ENCODE measurements at regions not wholly inside any gene's neighbourhood (a gene's known extent, or its start where the extent isn't known, plus 50 kb on each side); places are given as distances from the start of the nearest gene placed in this dataset.

DNA sequence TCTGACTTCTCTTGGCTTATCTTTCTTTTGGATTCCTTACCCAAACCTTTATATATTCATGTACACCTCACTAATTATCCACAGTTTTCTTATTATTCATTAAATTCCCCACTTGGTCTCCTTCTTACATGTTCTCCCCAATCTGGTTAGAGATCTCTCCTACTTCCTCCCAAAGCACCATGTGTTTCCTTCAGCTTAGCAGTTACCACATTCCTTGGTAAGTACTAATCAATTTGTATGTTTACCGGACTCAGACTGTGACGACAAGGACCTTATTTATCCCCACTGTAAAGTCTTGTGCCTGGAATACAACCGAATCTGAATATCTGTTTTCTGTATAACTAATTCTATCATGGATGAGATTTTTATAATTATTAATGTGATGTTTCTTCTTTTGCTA is 389.5 kb downstream of the KCNJ2 start:
- TF ChIP-seq JUN (IDR thresholded peaks at IDR 0.05; ENCODE audit: borderline replicate concordance, insufficient read depth, insufficient read length, low read depth), result peak; percentile 85
- TF ChIP-seq, protein P1, sequence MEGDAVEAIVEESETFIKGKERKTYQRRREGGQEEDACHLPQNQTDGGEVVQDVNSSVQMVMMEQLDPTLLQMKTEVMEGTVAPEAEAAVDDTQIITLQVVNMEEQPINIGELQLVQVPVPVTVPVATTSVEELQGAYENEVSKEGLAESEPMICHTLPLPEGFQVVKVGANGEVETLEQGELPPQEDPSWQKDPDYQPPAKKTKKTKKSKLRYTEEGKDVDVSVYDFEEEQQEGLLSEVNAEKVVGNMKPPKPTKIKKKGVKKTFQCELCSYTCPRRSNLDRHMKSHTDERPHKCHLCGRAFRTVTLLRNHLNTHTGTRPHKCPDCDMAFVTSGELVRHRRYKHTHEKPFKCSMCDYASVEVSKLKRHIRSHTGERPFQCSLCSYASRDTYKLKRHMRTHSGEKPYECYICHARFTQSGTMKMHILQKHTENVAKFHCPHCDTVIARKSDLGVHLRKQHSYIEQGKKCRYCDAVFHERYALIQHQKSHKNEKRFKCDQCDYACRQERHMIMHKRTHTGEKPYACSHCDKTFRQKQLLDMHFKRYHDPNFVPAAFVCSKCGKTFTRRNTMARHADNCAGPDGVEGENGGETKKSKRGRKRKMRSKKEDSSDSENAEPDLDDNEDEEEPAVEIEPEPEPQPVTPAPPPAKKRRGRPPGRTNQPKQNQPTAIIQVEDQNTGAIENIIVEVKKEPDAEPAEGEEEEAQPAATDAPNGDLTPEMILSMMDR (IDR thresholded peaks at IDR 0.05; ENCODE audit: extremely low read depth in 1 of 2, insufficient read depth in 1 of 2, low read depth in 1 of 2, low read length in 2 of 2), result no peak
- TF ChIP-seq EZH2 (IDR thresholded peaks at IDR 0.05; ENCODE audit: borderline replicate concordance, low read depth, low read length, severe bottlenecking), result no peak
- TF ChIP-seq POLR2A (IDR thresholded peaks at IDR 0.05; ENCODE audit: low read depth, low read length), result peak; percentile 49
- TF ChIP-seq POLR2AphosphoS5 (IDR thresholded peaks at IDR 0.05; ENCODE audit: insufficient read depth, low read depth, low read length), result peak; percentile 89
- TF ChIP-seq GATA2 (IDR thresholded peaks at IDR 0.05; ENCODE audit: insufficient read depth, insufficient read length, low read depth, low read length), result peak; percentile 94
- TF ChIP-seq FOS (IDR thresholded peaks at IDR 0.05; ENCODE audit: borderline replicate concordance, insufficient read depth, low read length), result peak; percentile 40
- TF ChIP-seq MYC (IDR thresholded peaks at IDR 0.05; ENCODE audit: low read depth, low read length), result no peak

Data from endothelial cell of umbilical vein (primary cell).